HEK293 (cell line): ENCODE measurements at regions not wholly inside any gene's neighbourhood (a gene's known extent, or its start where the extent isn't known, plus 50 kb on each side); places are given as distances from the start of the nearest gene placed in this dataset.
"Not testable (repeated sequence)": the region's sequence is repeated elsewhere in the genome, so short reads cannot be mapped to it uniquely, and the experiment has no call there.

Experiments used
- CTCF ChIA-PET: fragments of 350-600 bp; formaldehyde crosslinking; extraction: SDS; loops from one replicate; lab custom pipeline; 2021; ENCODE audit warnings: antibody characterized with exemption; lab: Yijun Ruan, JAX
- POLR2A ChIA-PET: fragments of 300-600 bp; formaldehyde crosslinking; extraction: SDS; loops from one replicate; lab custom pipeline; 2020; ENCODE audit warnings: antibody characterized with exemption, inconsistent platforms; lab: Yijun Ruan, JAX
- H3K27ac ChIP-seq: fragments of 200-500 bp; sonication (Bioruptor generic); 2 replicates; pipeline ENCODE4 v1.5.1; 2014; ENCODE audit warnings: low read depth, low read length, control low read depth, inconsistent platforms; ENCODE audit errors: extremely low read depth
- H3K36me3 ChIP-seq, 2 experiments: fragments of 200-500 bp in 1 of 2; sonication (Bioruptor generic) in 1 of 2; 1 replicate in 1 of 2; 2 replicates in 1 of 2; pipeline ENCODE4 v1.5.1; 2014 to 2017; ENCODE audit warnings: inconsistent platforms in 2 of 2, low read length in 2 of 2; ENCODE audit not compliant: control insufficient read depth in 2 of 2, insufficient read depth in 1 of 2
- H3K4me1 ChIP-seq: fragments of 200-500 bp; sonication (Bioruptor generic); 2 replicates; pipeline ENCODE4 v1.5.1; 2014; ENCODE audit warnings: mild to moderate bottlenecking, low read length, inconsistent platforms; ENCODE audit not compliant: control insufficient read depth, insufficient read depth
- H3K4me3 ChIP-seq: 2 replicates; pipeline ENCODE4 v1.5.1; 2011; ENCODE audit warnings: low read depth, mild to moderate bottlenecking, control low read depth, low read length, moderate library complexity
- H3K9me3 ChIP-seq: fragments of 200-500 bp; sonication (Bioruptor generic); 2 replicates; pipeline ENCODE4 v1.5.1; 2014; ENCODE audit warnings: low read depth, low read length, inconsistent platforms; ENCODE audit not compliant: control insufficient read depth, insufficient read depth
- PRDM2 ChIP-seq: fragments of 450-650 bp; formaldehyde crosslinking; IDR thresholded peaks from 2 replicates; pipeline ENCODE4 v1.5.1; 2016; ENCODE audit warnings: missing biosample characterization, missing genetic modification characterization, borderline replicate concordance
- ZBTB8A ChIP-seq: fragments of 450-650 bp; formaldehyde crosslinking; IDR thresholded peaks from 2 replicates; pipeline ENCODE4 v1.5.1; 2016; ENCODE audit warnings: missing biosample characterization, missing genetic modification characterization
- ZEB2 ChIP-seq: fragments of 450-650 bp; formaldehyde crosslinking; IDR thresholded peaks from 2 replicates; pipeline ENCODE4 v1.5.1; 2016; ENCODE audit warnings: missing biosample characterization, missing genetic modification characterization
- ZNF146 ChIP-seq: fragments of 450-650 bp; formaldehyde crosslinking; IDR thresholded peaks from 2 replicates; pipeline ENCODE4 v1.5.1; 2016; ENCODE audit warnings: missing biosample characterization, missing genetic modification characterization
- ZNF155 ChIP-seq: fragments of 450-650 bp; formaldehyde crosslinking; IDR thresholded peaks from 2 replicates; pipeline ENCODE4 v1.5.1; 2016; ENCODE audit warnings: missing biosample characterization, missing genetic modification characterization
- ZNF280D ChIP-seq: fragments of 450-650 bp; formaldehyde crosslinking; IDR thresholded peaks from 2 replicates; pipeline ENCODE4 v1.5.1; 2016; ENCODE audit warnings: missing biosample characterization, missing genetic modification characterization
- ZNF548 ChIP-seq: fragments of 450-650 bp; formaldehyde crosslinking; IDR thresholded peaks from 2 replicates; pipeline ENCODE4 v1.5.1; 2016; ENCODE audit warnings: missing biosample characterization, missing genetic modification characterization
- ZNF621 ChIP-seq: fragments of 450-650 bp; formaldehyde crosslinking; IDR thresholded peaks from 2 replicates; pipeline ENCODE4 v1.5.1; 2017; ENCODE audit warnings: missing biosample characterization, missing genetic modification characterization
- ZNF692 ChIP-seq: fragments of 450-650 bp; formaldehyde crosslinking; IDR thresholded peaks from 2 replicates; pipeline ENCODE4 v1.5.1; 2016; ENCODE audit warnings: missing biosample characterization, missing genetic modification characterization
- ZSCAN30 ChIP-seq: fragments of 450-650 bp; IDR thresholded peaks from 2 replicates; pipeline ENCODE4 v1.5.1; 2018; ENCODE audit warnings: missing biosample characterization, mild to moderate bottlenecking, missing genetic modification characterization, moderate library complexity

- no peak for TF ChIP-seq ZNF280D
These were observed 83.7 kb upstream of the KDM7A start (continued) for GRCh38 chr7:140260352-140261104.

GRCh38 chr7:140257278-140257677 is 80.5 kb upstream of the KDM7A start:
- H3K4me1 ChIP-seq, H3K36me3 ChIP-seq, CTCF ChIA-PET, H3K27ac ChIP-seq, POLR2A ChIA-PET, H3K4me3 ChIP-seq, H3K9me3 ChIP-seq: not testable (repeated sequence)
- peak; percentile 58; the same call in 1 of the 2 replicates for TF ChIP-seq ZNF146 (tag by site-specific recombination)

GRCh38 chr7:140254976-140255375 is 78.2 kb upstream of the KDM7A start:
- H3K36me3 ChIP-seq, H3K9me3 ChIP-seq, H3K4me1 ChIP-seq, CTCF ChIA-PET, H3K27ac ChIP-seq, H3K4me3 ChIP-seq, POLR2A ChIA-PET: not testable (repeated sequence)

GRCh38 chr7:140249036-140249806 is 72.4 kb upstream of the KDM7A start:
- Histone ChIP-seq H3K27ac (no peak overlapping the region), H3K36me3 (no peaks in the 10 kb centered on the region), H3K4me1 (no peaks in the 10 kb centered on the region), H3K4me3 (no peak overlapping the region), H3K9me3 (no peaks in the 10 kb centered on the region)
- no peak for TF ChIP-seq ZNF155
- TF ChIP-seq ZNF692 (tag by site-specific recombination) = no peak
- POLR2A ChIA-PET = no interaction called here
- CTCF ChIA-PET = interaction anchor here (0.7 kb wide), 1 partner anchor 102 kb away, joined by 3 read pairs; no protein-coding TSS in a partner anchor

- ChIA-PET POLR2A (no interaction called here), CTCF (interaction anchor here (0.7 kb wide), 1 partner anchor 164 kb away, joined by 7 read pairs; no protein-coding TSS in a partner anchor)
- no peak for TF ChIP-seq ZSCAN30 (tag by site-specific recombination)
- TF ChIP-seq ZNF621 (tag by site-specific recombination) = no peak
- no peak for TF ChIP-seq PRDM2 (tag by site-specific recombination)
- no peak for TF ChIP-seq ZNF548 (tag by site-specific recombination)
- no peak for TF ChIP-seq ZEB2 (tag by site-specific recombination)
- no peak for TF ChIP-seq ZBTB8A (tag by site-specific recombination)
These were observed 70.8 kb upstream of the KDM7A start for GRCh38 chr7:140247559-140247958.

More at GRCh38 chr7:140247559-140247958, 70.8 kb upstream of the KDM7A start:
- H3K27ac ChIP-seq = no peak overlapping the region
- H3K4me3 ChIP-seq = no peak overlapping the region
- no peaks in the 10 kb centered on the region for H3K9me3 ChIP-seq
- H3K36me3 ChIP-seq = no peaks in the 10 kb centered on the region
- H3K4me1 ChIP-seq = no peaks in the 10 kb centered on the region
